ENCODE measurements at regions not wholly inside any gene's neighbourhood (a gene's known extent, or its start where the extent isn't known, plus 50 kb on each side); places are given as distances from the start of the nearest gene placed in this dataset.

- intact Hi-C loops (cut with DNase I; ENCODE audit: low total_unique reads) = no loop called here
- WGBS, 5 donors = 33 to 39% (median 37%) methylated on average over 3 of the region's 3 CpGs
These were observed 246.1 kb upstream of the TUT7 start for GRCh38 chr9:86600291-86600690.

GRCh38 chr9:86599561-86599960 lies 245.4 kb upstream of the TUT7 start:
- Histone ChIP-seq H3K27me3 (replicated peaks in 1 of 7) (peaks cover 0 to 10% (median 0%) of the 10 kb centered on the region in 7 donors), H3K9me3 (peaks cover 0 to 5% (median 0%) of the 10 kb centered on the region in 8 donors), H3K36me3 (no peaks in the 10 kb centered on the region), H3K4me3 (no peak overlapping the region), H3K27ac (no peak overlapping the region), H3K4me1 (no peaks in the 10 kb centered on the region)
- TF ChIP-seq POLR2AphosphoS5 (IDR thresholded peaks at IDR 0.05) = no peak
- TF ChIP-seq POLR2A (IDR thresholded peaks at IDR 0.05) = no peak
- TF ChIP-seq, protein P1, sequence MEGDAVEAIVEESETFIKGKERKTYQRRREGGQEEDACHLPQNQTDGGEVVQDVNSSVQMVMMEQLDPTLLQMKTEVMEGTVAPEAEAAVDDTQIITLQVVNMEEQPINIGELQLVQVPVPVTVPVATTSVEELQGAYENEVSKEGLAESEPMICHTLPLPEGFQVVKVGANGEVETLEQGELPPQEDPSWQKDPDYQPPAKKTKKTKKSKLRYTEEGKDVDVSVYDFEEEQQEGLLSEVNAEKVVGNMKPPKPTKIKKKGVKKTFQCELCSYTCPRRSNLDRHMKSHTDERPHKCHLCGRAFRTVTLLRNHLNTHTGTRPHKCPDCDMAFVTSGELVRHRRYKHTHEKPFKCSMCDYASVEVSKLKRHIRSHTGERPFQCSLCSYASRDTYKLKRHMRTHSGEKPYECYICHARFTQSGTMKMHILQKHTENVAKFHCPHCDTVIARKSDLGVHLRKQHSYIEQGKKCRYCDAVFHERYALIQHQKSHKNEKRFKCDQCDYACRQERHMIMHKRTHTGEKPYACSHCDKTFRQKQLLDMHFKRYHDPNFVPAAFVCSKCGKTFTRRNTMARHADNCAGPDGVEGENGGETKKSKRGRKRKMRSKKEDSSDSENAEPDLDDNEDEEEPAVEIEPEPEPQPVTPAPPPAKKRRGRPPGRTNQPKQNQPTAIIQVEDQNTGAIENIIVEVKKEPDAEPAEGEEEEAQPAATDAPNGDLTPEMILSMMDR (IDR thresholded peaks at IDR 0.05 in 8 of 11, conservative IDR thresholded peaks at IDR 0.05 in 3 of 11) = no peak
- intact Hi-C loops (cut with DNase I; ENCODE audit: low total_unique reads) = no loop called here
- no peak for DNase-seq
- 50 to 77% (median 58%) methylated on average over 1 of the region's 1 CpG for WGBS, 5 donors

More at GRCh38 chr9:86600291-86600690, 246.1 kb upstream of the TUT7 start:
- no peak for DNase-seq
- no peaks in the 10 kb centered on the region for H3K36me3 ChIP-seq
- TF ChIP-seq POLR2AphosphoS5 (IDR thresholded peaks at IDR 0.05) (no peak), POLR2A (IDR thresholded peaks at IDR 0.05) (no peak)
- TF ChIP-seq, protein P1 (IDR thresholded peaks at IDR 0.05 in 8 of 11, conservative IDR thresholded peaks at IDR 0.05 in 3 of 11) = no peak
- H3K4me3 ChIP-seq = no peak overlapping the region
- no peaks in the 10 kb centered on the region for H3K4me1 ChIP-seq
- H3K27me3 ChIP-seq (replicated peaks in 1 of 7) = peaks cover 0 to 10% (median 0%) of the 10 kb centered on the region in 7 donors
- H3K27ac ChIP-seq = no peak overlapping the region
- H3K9me3 ChIP-seq = peaks cover 0 to 5% (median 0%) of the 10 kb centered on the region in 8 donors

DNA sequence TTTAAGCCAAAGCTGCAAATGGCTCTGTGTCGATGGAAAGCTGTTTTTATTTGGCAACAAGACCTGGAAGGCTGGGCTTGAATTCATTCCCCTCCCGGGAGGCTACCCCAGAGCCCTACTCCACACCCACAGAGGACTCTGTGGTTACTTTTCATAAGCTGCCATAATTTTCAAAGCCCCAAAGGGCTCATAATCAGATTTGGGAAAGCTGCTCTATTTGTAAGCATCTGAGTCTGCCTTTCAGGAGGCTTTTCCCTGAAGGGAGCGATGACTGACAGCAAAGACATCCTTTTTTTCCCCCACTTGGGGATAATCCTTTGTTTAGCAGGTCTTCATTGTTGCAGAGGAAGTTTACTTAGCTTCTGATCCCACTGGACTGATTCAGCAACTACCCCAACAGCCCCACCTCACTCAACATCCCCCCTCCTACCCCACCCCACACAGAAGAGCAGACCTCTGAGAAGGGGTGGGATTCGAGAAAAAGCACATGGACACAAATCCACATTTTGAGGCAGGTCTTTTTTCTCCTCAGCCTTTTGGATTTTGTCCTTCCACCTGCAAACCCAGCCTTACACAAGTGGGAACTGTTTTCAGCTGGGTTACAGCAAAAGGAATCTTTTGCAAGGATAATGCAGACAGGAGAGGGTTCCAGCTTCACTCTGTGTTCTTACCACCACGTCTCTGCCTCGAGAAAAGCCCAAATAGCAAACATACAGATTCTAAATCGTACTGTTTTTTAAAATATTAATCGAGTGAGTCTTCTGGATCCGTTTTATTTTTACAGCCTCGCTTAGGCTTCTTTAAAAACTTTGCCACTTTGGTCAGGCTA lies 244.4 kb upstream of the TUT7 start:
- no peak for DNase-seq
- Histone ChIP-seq H3K36me3 (no peaks in the 10 kb centered on the region), H3K9me3 (peaks cover 0 to 5% (median 0%) of the 10 kb centered on the region in 8 donors), H3K27ac (no peak overlapping the region), H3K4me3 (no peak overlapping the region), H3K4me1 (no peaks in the 10 kb centered on the region), H3K27me3 (replicated peaks in 1 of 7) (peaks cover 0 to 10% (median 0%) of the 10 kb centered on the region in 7 donors)
- 65 to 73% (median 73%) methylated on average over 10 of the region's 10 CpGs for WGBS, 5 donors
- intact Hi-C loops (cut with DNase I; ENCODE audit: low total_unique reads) = no loop called here
- TF ChIP-seq POLR2AphosphoS5 (IDR thresholded peaks at IDR 0.05) (no peak), POLR2A (IDR thresholded peaks at IDR 0.05) (no peak)
- TF ChIP-seq, protein P1 (IDR thresholded peaks at IDR 0.05 in 8 of 11, conservative IDR thresholded peaks at IDR 0.05 in 3 of 11) = no peak

- H3K4me3 ChIP-seq = no peak overlapping the region
- TF ChIP-seq POLR2AphosphoS5 (IDR thresholded peaks at IDR 0.05) (no peak), POLR2A (IDR thresholded peaks at IDR 0.05) (no peak)
- WGBS, 5 donors = 80 to 90% (median 89%) methylated on average over 10 of the region's 10 CpGs
These were observed 240.5 kb upstream of the TUT7 start for GRCh38 chr9:86594724-86595123.

More at GRCh38 chr9:86594724-86595123, 240.5 kb upstream of the TUT7 start:
- Histone ChIP-seq H3K4me1 (no peaks in the 10 kb centered on the region), H3K27ac (no peak overlapping the region), H3K27me3 (replicated peaks in 1 of 7) (peaks cover 0 to 10% (median 0%) of the 10 kb centered on the region in 7 donors), H3K36me3 (no peaks in the 10 kb centered on the region), H3K9me3 (peaks cover 0 to 5% (median 0%) of the 10 kb centered on the region in 8 donors)
- intact Hi-C loops (cut with DNase I; ENCODE audit: low total_unique reads) = no loop called here
- DNase-seq = no peak

Data from spleen (tissue), 11 donors.